HG03442 (cell line): ENCODE measurements at regions not wholly inside any gene's neighbourhood (a gene's known extent, or its start where the extent isn't known, plus 50 kb on each side); places are given as distances from the start of the nearest gene placed in this dataset.

Experiments used
- ATAC-seq: cut with Tn5 transposase; IDR thresholded peaks from one replicate; pipeline ENCODE4 v1.9.1; 2021; ENCODE audit warnings: mild to moderate bottlenecking, moderate library complexity; ENCODE audit not compliant: unreplicated experiment

DNA sequence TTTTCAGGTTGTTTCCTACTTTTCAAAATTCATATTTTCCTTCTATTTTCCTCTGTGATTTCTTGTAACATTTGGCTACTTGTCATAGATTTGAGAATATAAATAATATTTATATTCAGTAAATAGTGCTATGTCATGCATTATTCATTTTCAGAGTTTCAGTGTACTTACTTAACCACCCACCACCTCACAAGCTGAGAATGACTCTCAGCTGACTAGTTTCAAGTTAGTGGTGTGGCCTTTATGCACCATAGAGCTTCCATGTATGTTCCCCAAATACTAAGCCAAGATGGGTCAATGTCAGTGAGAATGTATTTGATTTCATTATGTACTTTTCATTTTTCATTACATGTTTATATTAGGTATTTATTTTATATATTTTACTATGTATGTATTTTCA is 56.9 kb upstream of the RGS1 start:
- peak; percentile 50 for ATAC-seq

DNA sequence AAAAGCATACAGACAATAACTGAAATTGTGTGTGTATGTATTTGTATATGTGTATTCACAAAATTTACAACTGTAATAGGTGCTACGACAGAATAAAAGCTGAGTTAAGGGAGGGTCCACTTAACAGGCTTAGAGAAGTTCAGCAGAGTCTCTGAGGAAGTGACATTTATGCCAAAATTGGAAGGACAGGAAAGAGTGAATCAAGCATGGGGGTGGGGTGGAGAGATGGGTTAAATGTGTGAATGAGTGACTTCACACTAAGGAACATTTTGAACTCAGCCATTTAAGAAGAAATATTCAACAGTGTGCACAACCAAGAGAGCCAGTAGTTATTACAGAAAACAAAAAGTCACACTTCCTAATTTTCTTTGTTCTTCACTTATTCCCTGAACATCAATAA is 53.8 kb upstream of the RGS1 start:
- ATAC-seq: no peak

DNA sequence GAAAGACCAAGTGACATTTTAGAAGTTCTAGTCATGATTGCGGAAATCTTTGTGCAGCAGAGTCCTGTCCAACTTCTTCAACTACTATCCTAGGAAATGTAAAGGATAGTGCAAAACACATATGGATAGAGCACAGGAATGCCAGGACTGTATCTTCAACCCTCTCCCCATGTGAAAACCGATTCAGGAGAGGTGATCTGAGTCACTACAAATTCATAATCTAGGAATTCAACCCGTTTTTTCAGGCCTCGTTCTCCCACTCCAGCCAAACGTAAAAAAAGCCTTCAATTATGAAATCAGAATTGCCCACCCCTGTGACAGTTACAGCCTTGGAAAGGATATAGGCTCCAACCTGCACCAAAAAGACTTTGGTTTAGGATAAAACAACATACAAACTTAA is 52.9 kb upstream of the RGS1 start:
- ATAC-seq: no peak

DNA sequence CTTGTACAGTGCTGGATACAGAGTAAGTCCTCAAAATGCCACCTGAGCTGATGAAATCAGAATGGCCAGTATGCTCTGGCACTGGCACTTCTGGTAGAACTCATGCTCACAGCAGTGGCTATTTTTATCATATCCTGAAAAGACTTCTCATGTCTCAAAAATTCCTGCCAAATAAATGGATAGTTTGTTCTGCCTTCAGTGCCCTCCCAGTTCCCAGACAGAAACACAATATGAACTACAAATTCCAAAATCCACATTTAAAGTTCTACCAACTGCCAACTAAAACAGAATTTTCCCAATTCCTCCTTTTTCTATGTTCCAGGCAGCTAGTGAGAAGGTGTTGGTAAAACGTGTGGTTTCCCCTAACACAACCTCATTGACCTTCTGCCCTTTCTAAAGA is 51.4 kb upstream of the RGS1 start:
- no peak for ATAC-seq
